ENCODE measurements at regions not wholly inside any gene's neighbourhood (a gene's known extent, or its start where the extent isn't known, plus 50 kb on each side); places are given as distances from the start of the nearest gene placed in this dataset.
"Not testable (repeated sequence)": the region's sequence is repeated elsewhere in the genome, so short reads cannot be mapped to it uniquely, and the experiment has no call there.

GRCh38 chr2:83894976-83895375, 564.1 kb downstream of the SUCLG1 start:
- no peak overlapping the region for H3K4me3 ChIP-seq (ENCODE audit: low read length)
- H3K4me1 ChIP-seq (ENCODE audit: insufficient read depth, low read length): no peaks in the 10 kb centered on the region
- no peaks in the 10 kb centered on the region for H3K36me3 ChIP-seq (ENCODE audit: insufficient read depth, low read length)
- H3K27me3 ChIP-seq (ENCODE audit: insufficient read depth, low read length): no peaks in the 10 kb centered on the region
- no peaks in the 10 kb centered on the region for H3K9me3 ChIP-seq (ENCODE audit: low read length)
- no peak overlapping the region for H2AFZ ChIP-seq (ENCODE audit: low read depth, low read length)

- no peak overlapping the region for H3K4me3 ChIP-seq (ENCODE audit: low read length)
- H3K36me3 ChIP-seq (ENCODE audit: insufficient read depth, low read length): no peaks in the 10 kb centered on the region
- no peaks in the 10 kb centered on the region for H3K9me3 ChIP-seq (ENCODE audit: low read length)
- H3K4me1 ChIP-seq (ENCODE audit: insufficient read depth, low read length): no peaks in the 10 kb centered on the region
- H2AFZ ChIP-seq (ENCODE audit: low read depth, low read length): no peak overlapping the region
- no peaks in the 10 kb centered on the region for H3K27me3 ChIP-seq (ENCODE audit: insufficient read depth, low read length)
These were observed 571.3 kb downstream of the SUCLG1 start for GRCh38 chr2:83887757-83888156.

GRCh38 chr2:83879127-83879526, 580.0 kb downstream of the SUCLG1 start:
- Histone ChIP-seq H3K9me3 (ENCODE audit: low read length) (no peaks in the 10 kb centered on the region), H3K27me3 (ENCODE audit: insufficient read depth, low read length) (no peaks in the 10 kb centered on the region), H2AFZ (ENCODE audit: low read depth, low read length) (no peak overlapping the region), H3K36me3 (ENCODE audit: insufficient read depth, low read length) (no peaks in the 10 kb centered on the region), H3K4me3 (ENCODE audit: low read length) (no peak overlapping the region), H3K4me1 (ENCODE audit: insufficient read depth, low read length) (no peaks in the 10 kb centered on the region)

GRCh38 chr2:83877261-83877660, 581.8 kb downstream of the SUCLG1 start:
- not testable (repeated sequence) for H3K36me3 ChIP-seq (ENCODE audit: insufficient read depth, low read length); H3K27me3 ChIP-seq (ENCODE audit: insufficient read depth, low read length); H3K9me3 ChIP-seq (ENCODE audit: low read length); H3K4me1 ChIP-seq (ENCODE audit: insufficient read depth, low read length); H2AFZ ChIP-seq (ENCODE audit: low read depth, low read length); H3K4me3 ChIP-seq (ENCODE audit: low read length)

- Histone ChIP-seq H3K4me1 (ENCODE audit: insufficient read depth, low read length) (no peaks in the 10 kb centered on the region), H3K36me3 (ENCODE audit: insufficient read depth, low read length) (no peaks in the 10 kb centered on the region), H3K9me3 (ENCODE audit: low read length) (no peaks in the 10 kb centered on the region), H3K27me3 (ENCODE audit: insufficient read depth, low read length) (no peaks in the 10 kb centered on the region), H2AFZ (ENCODE audit: low read depth, low read length) (no peak overlapping the region), H3K4me3 (ENCODE audit: low read length) (no peak overlapping the region)
These were observed 584.2 kb downstream of the SUCLG1 start for GRCh38 chr2:83874712-83875430.

GRCh38 chr2:83874066-83874465, 585.0 kb downstream of the SUCLG1 start:
- Histone ChIP-seq H3K27me3 (ENCODE audit: insufficient read depth, low read length) (no peaks in the 10 kb centered on the region), H3K4me3 (ENCODE audit: low read length) (no peak overlapping the region), H2AFZ (ENCODE audit: low read depth, low read length) (no peak overlapping the region), H3K9me3 (ENCODE audit: low read length) (no peaks in the 10 kb centered on the region), H3K36me3 (ENCODE audit: insufficient read depth, low read length) (no peaks in the 10 kb centered on the region), H3K4me1 (ENCODE audit: insufficient read depth, low read length) (no peaks in the 10 kb centered on the region)

- Histone ChIP-seq H3K4me3 (ENCODE audit: low read length) (no peak overlapping the region), H2AFZ (ENCODE audit: low read depth, low read length) (no peak overlapping the region), H3K4me1 (ENCODE audit: insufficient read depth, low read length) (no peaks in the 10 kb centered on the region), H3K27me3 (ENCODE audit: insufficient read depth, low read length) (no peaks in the 10 kb centered on the region), H3K9me3 (ENCODE audit: low read length) (no peaks in the 10 kb centered on the region), H3K36me3 (ENCODE audit: insufficient read depth, low read length) (no peaks in the 10 kb centered on the region)
These were observed 586.0 kb downstream of the SUCLG1 start for GRCh38 chr2:83873110-83873509.

- Histone ChIP-seq H3K27me3 (ENCODE audit: insufficient read depth, low read length) (no peaks in the 10 kb centered on the region), H2AFZ (ENCODE audit: low read depth, low read length) (no peak overlapping the region), H3K36me3 (ENCODE audit: insufficient read depth, low read length) (no peaks in the 10 kb centered on the region), H3K4me3 (ENCODE audit: low read length) (no peak overlapping the region), H3K9me3 (ENCODE audit: low read length) (no peaks in the 10 kb centered on the region), H3K4me1 (ENCODE audit: insufficient read depth, low read length) (no peaks in the 10 kb centered on the region)
These were observed 592.9 kb downstream of the SUCLG1 start for GRCh38 chr2:83866211-83866610.

GRCh38 chr2:83862600-83862999, 596.5 kb downstream of the SUCLG1 start:
- H3K4me1 ChIP-seq (ENCODE audit: insufficient read depth, low read length): no peaks in the 10 kb centered on the region
- H3K9me3 ChIP-seq (ENCODE audit: low read length): no peaks in the 10 kb centered on the region
- no peak overlapping the region for H3K4me3 ChIP-seq (ENCODE audit: low read length)
- no peaks in the 10 kb centered on the region for H3K27me3 ChIP-seq (ENCODE audit: insufficient read depth, low read length)
- H2AFZ ChIP-seq (ENCODE audit: low read depth, low read length): no peak overlapping the region
- H3K36me3 ChIP-seq (ENCODE audit: insufficient read depth, low read length): no peaks in the 10 kb centered on the region

GRCh38 chr2:83860320-83860719, 598.8 kb downstream of the SUCLG1 start:
- H3K4me1 ChIP-seq (ENCODE audit: insufficient read depth, low read length): no peaks in the 10 kb centered on the region
- H3K9me3 ChIP-seq (ENCODE audit: low read length): no peaks in the 10 kb centered on the region
- H3K4me3 ChIP-seq (ENCODE audit: low read length): no peak overlapping the region
- H3K27me3 ChIP-seq (ENCODE audit: insufficient read depth, low read length): no peaks in the 10 kb centered on the region
- no peak overlapping the region for H2AFZ ChIP-seq (ENCODE audit: low read depth, low read length)
- H3K36me3 ChIP-seq (ENCODE audit: insufficient read depth, low read length): no peaks in the 10 kb centered on the region

- no peak overlapping the region for H3K4me3 ChIP-seq (ENCODE audit: low read length)
- H2AFZ ChIP-seq (ENCODE audit: low read depth, low read length): no peak overlapping the region
- no peaks in the 10 kb centered on the region for H3K27me3 ChIP-seq (ENCODE audit: insufficient read depth, low read length)
- no peaks in the 10 kb centered on the region for H3K9me3 ChIP-seq (ENCODE audit: low read length)
- no peaks in the 10 kb centered on the region for H3K36me3 ChIP-seq (ENCODE audit: insufficient read depth, low read length)
- H3K4me1 ChIP-seq (ENCODE audit: insufficient read depth, low read length): no peaks in the 10 kb centered on the region
These were observed 599.5 kb downstream of the SUCLG1 start for GRCh38 chr2:83859553-83859952.

GRCh38 chr2:83851066-83851465, 608.0 kb downstream of the SUCLG1 start:
- no peaks in the 10 kb centered on the region for H3K4me1 ChIP-seq (ENCODE audit: insufficient read depth, low read length)
- H3K27me3 ChIP-seq (ENCODE audit: insufficient read depth, low read length): no peaks in the 10 kb centered on the region
- no peak overlapping the region for H2AFZ ChIP-seq (ENCODE audit: low read depth, low read length)
- no peaks in the 10 kb centered on the region for H3K9me3 ChIP-seq (ENCODE audit: low read length)
- H3K4me3 ChIP-seq (ENCODE audit: low read length): no peak overlapping the region
- H3K36me3 ChIP-seq (ENCODE audit: insufficient read depth, low read length): no peaks in the 10 kb centered on the region

GRCh38 chr2:83850071-83850725, 608.9 kb downstream of the SUCLG1 start:
- Histone ChIP-seq H2AFZ (ENCODE audit: low read depth, low read length) (no peak overlapping the region), H3K4me3 (ENCODE audit: low read length) (no peak overlapping the region), H3K36me3 (ENCODE audit: insufficient read depth, low read length) (no peaks in the 10 kb centered on the region), H3K27me3 (ENCODE audit: insufficient read depth, low read length) (no peaks in the 10 kb centered on the region), H3K4me1 (ENCODE audit: insufficient read depth, low read length) (no peaks in the 10 kb centered on the region), H3K9me3 (ENCODE audit: low read length) (no peaks in the 10 kb centered on the region)

GRCh38 chr2:83844490-83844889, 614.6 kb downstream of the SUCLG1 start:
- no peak overlapping the region for H2AFZ ChIP-seq (ENCODE audit: low read depth, low read length)
- no peaks in the 10 kb centered on the region for H3K27me3 ChIP-seq (ENCODE audit: insufficient read depth, low read length)
- no peaks in the 10 kb centered on the region for H3K36me3 ChIP-seq (ENCODE audit: insufficient read depth, low read length)
- H3K9me3 ChIP-seq (ENCODE audit: low read length): no peaks in the 10 kb centered on the region
- no peaks in the 10 kb centered on the region for H3K4me1 ChIP-seq (ENCODE audit: insufficient read depth, low read length)
- no peak overlapping the region for H3K4me3 ChIP-seq (ENCODE audit: low read length)
